ENCODE measurements at regions not wholly inside any gene's neighbourhood (a gene's known extent, or its start where the extent isn't known, plus 50 kb on each side); places are given as distances from the start of the nearest gene placed in this dataset.

DNA sequence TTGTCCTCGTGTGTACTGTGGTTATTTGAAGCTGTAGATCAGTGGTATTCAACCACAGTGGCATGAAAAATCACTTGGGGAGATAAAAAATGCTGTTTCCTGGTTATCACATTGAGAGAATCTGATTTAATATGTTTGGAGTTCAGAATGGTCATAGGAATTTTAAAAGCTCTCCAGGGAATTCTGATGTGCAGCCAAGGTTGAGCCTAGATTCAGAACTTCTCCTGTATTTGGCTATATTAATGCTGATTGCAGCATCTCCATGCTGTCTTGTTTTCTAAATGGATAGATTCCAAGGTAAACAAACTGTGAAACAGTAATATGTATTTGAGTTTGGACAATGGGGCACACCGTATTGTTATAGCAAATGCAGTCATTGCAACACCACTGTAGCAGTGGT is 982.2 kb upstream of the FBXO33 start:
- ChIA-PET CTCF (interaction anchor here (1.2 kb wide), 1 partner anchor 13 kb away, joined by 3 read pairs; no protein-coding TSS in a partner anchor), POLR2A (no interaction called here)
- TF ChIP-seq, protein P1, sequence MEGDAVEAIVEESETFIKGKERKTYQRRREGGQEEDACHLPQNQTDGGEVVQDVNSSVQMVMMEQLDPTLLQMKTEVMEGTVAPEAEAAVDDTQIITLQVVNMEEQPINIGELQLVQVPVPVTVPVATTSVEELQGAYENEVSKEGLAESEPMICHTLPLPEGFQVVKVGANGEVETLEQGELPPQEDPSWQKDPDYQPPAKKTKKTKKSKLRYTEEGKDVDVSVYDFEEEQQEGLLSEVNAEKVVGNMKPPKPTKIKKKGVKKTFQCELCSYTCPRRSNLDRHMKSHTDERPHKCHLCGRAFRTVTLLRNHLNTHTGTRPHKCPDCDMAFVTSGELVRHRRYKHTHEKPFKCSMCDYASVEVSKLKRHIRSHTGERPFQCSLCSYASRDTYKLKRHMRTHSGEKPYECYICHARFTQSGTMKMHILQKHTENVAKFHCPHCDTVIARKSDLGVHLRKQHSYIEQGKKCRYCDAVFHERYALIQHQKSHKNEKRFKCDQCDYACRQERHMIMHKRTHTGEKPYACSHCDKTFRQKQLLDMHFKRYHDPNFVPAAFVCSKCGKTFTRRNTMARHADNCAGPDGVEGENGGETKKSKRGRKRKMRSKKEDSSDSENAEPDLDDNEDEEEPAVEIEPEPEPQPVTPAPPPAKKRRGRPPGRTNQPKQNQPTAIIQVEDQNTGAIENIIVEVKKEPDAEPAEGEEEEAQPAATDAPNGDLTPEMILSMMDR (IDR thresholded peaks at IDR 0.05; ENCODE audit: control extremely low read depth, extremely low read depth, low read depth, missing control alignments): no peak
- DNase-seq (ENCODE audit: extremely low spot score): no peak

DNA sequence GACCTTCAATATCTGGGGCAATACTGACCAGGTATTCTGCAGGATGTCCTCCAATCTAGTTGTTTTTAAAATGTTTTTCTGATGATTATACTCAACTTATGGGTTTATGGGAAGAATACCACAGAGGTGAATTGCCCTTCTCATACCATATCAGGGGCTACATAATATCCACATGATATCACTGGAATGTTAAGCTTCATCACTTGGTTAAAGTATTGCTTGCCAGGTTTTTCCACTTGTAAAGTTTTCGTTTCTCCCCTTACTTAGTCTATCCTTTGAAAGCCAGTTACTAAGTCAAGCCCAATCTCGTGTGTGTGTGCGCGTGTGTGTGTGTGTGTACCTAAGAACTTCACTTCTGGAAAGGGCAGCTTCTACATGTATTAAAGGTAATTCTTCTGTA is 980.9 kb upstream of the FBXO33 start:
- ChIA-PET POLR2A (no interaction called here), CTCF (interaction anchor here (1.2 kb wide), 1 partner anchor 14 kb away, joined by 3 read pairs; no protein-coding TSS in a partner anchor)
- DNase-seq (ENCODE audit: extremely low spot score): no peak
- TF ChIP-seq, protein P1 (IDR thresholded peaks at IDR 0.05; ENCODE audit: control extremely low read depth, extremely low read depth, low read depth, missing control alignments): no peak

DNA sequence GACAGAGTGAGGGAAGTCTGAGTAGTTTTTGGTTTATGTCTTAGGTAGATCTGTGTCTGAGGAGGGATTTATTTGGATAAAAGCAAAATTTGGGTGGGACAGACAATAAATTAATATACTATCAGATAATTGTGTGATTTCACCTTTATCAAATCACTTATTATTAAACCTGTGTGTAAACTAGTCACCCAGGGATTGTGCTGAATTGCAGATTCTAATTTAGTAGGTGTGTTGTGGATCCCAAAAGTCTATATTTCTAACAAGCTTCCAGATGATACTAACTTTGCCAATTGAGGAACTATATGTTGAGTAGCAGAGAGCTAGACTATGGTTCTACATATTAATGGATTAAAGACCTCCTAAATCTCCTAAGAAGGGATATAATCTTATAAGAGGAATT is 978.5 kb upstream of the FBXO33 start:
- ChIA-PET CTCF (no interaction called here), POLR2A (no interaction called here)
- no peak for DNase-seq (ENCODE audit: extremely low spot score)
- TF ChIP-seq, protein P1 (IDR thresholded peaks at IDR 0.05; ENCODE audit: control extremely low read depth, extremely low read depth, low read depth, missing control alignments): no peak

DNA sequence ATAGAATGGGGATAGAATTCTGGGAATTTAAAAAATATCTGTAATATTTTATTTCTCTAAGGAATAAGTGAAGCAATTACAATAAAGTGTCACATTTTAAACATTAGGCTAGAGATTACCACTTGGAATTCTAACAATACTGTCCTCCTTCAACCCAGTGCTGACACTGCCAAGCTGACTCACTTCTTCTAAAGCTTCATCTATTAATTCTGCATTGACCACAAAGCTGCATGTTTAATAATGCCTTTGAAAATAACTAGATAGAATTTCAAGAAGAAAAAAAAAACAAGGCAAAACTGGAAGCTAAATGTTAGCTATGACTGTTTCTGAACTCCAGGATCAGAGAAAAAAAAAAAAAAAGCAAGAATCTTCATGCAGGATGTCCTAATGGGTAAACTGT is 970.7 kb upstream of the FBXO33 start:
- ChIA-PET POLR2A (no interaction called here), CTCF (no interaction called here)
- DNase-seq (ENCODE audit: extremely low spot score): no peak
- TF ChIP-seq, protein P1 (IDR thresholded peaks at IDR 0.05; ENCODE audit: control extremely low read depth, extremely low read depth, low read depth, missing control alignments): no peak

DNA sequence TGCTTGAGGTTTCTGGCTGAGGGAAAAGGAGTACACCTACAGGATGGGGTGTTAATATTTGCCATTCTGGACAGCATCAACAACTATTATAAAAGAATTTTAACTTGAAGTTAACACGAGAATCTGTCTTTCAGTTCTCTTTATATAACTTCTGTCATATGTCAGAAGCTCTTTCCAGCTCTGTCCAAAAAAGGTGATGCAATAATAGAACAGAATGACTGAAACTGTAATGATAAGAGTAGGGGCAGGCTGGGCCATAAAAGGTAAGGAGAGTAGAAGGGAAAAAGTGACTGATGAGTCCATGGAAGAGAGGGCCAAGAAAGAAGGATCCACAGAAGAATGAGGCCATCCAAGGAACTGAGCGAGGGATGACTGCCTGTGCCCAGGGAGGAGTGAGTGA is 966.7 kb upstream of the FBXO33 start:
- TF ChIP-seq, protein P1 (IDR thresholded peaks at IDR 0.05; ENCODE audit: control extremely low read depth, extremely low read depth, low read depth, missing control alignments): no peak
- ChIA-PET CTCF (interaction anchor here (0.9 kb wide), 1 partner anchor 12 kb away, joined by 3 read pairs; no protein-coding TSS in a partner anchor), POLR2A (interaction anchor here (0.5 kb wide), 1 partner anchor 1245 kb away, joined by 4 read pairs; no protein-coding TSS in a partner anchor)
- no peak for DNase-seq (ENCODE audit: extremely low spot score)

DNA sequence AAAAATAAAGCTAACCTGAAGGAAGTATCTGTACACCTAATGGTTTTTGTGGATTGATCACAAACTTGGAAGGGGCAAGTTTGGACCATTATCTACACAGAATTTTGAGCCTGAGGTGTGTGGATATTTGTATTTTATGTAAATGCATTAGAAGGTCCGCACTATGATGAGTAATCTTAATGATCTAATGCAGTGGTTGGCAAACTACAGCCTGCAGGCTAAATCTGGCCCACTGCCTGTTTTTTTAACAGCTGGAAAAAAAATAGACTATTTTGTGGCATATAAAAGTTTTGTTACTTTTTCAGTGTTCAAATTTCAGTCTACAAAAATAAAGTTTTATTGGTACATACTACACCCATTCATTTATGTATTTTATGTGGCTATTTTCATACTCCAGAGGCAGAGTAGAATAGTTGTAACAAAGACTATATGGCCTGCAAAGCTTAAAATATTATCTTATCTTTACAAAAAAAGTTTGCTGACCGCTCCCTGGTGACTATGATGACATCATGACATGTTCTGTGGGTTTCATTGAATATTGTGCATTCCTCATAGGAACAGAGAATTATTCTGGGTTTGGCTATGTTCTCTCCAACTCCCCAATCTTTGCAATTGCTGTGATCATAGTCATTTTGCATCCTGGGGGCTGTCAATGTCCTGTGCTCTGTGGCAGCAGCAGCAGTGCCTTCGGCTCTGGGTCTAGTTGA is 962.6 kb upstream of the FBXO33 start:
- CTCF ChIA-PET: no interaction called here
- DNase-seq (ENCODE audit: extremely low spot score): no peak
- POLR2A ChIA-PET: no interaction called here
- TF ChIP-seq, protein P1 (IDR thresholded peaks at IDR 0.05; ENCODE audit: control extremely low read depth, extremely low read depth, low read depth, missing control alignments): no peak
